ENCODE measurements at regions not wholly inside any gene's neighbourhood (a gene's known extent, or its start where the extent isn't known, plus 50 kb on each side); places are given as distances from the start of the nearest gene placed in this dataset.

DNA sequence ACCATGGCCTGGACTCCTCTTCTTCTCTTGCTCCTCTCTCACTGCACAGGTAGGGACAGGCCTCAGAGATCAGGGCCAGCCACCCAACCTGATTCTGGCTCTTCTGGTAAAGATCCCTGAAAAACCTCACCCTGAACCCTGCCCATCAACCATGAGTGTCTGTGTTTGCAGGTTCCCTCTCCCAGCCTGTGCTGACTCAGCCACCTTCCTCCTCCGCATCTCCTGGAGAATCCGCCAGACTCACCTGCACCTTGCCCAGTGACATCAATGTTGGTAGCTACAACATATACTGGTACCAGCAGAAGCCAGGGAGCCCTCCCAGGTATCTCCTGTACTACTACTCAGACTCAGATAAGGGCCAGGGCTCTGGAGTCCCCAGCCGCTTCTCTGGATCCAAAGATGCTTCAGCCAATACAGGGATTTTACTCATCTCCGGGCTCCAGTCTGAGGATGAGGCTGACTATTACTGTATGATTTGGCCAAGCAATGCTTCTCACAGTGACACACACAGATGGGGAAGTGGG lies 80.9 kb downstream of the ZNF280B start:
- H3K36me3 ChIP-seq = no peaks in the 10 kb centered on the region
- no peaks in the 10 kb centered on the region for H3K9me3 ChIP-seq
- TF ChIP-seq POLR2AphosphoS5 (IDR thresholded peaks at IDR 0.05) (no peak), POLR2A (IDR thresholded peaks at IDR 0.05) (no peak)
- intact Hi-C loops (cut with DNase I; ENCODE audit: low total_unique reads) = no loop called here
- H3K4me3 ChIP-seq = no peak overlapping the region
- H3K27me3 ChIP-seq = no peaks in the 10 kb centered on the region
- no peak overlapping the region for H3K27ac ChIP-seq
- no peaks in the 10 kb centered on the region for H3K4me1 ChIP-seq
- DNase-seq (ENCODE audit: low spot score in 2 of 2) = no peak

DNA sequence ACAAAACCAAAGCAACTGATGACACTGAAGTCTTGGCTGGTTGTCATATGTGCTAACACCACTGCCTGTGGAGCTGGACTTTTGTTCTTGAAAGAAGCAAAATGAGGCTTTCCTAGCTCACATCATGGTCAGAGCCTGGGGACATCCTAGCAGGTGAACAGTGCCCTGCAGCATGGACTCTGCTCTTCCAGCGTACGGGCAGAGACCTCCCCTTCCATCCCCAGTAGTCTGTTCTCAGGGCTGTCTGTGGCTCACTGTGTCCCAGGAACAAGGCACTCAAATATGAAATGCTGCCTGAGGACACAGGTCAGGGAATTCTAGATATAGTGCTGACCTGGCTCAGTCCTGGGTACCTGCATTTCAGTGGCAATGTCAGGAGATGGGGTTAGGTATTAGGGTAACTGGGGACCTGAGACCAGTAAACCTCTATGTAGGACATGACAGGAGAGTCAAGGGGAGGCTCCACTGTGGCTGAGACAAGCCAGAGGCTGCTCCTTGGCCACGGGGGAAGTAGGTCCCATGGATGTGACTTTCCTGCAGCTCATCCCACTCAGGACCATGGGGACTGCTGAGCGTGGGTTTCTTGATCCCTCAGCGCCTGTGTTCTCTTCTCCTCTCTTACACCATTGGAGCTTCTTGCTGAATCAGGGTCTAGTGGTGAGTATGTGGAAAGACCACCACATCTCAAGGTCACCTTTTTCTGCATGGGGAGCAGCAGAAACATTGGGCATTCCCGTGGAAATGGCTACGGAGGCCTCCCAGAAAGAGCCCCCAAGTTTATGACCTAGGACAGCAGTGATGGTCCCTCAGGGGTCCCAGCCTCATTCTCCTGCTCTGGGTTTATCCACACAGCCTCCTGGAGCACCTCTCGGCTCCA lies 80.1 kb downstream of the ZNF280B start:
- no peak overlapping the region for H3K27ac ChIP-seq
- H3K27me3 ChIP-seq = no peaks in the 10 kb centered on the region
- H3K36me3 ChIP-seq = no peaks in the 10 kb centered on the region
- no peaks in the 10 kb centered on the region for H3K4me1 ChIP-seq
- TF ChIP-seq, protein P1, sequence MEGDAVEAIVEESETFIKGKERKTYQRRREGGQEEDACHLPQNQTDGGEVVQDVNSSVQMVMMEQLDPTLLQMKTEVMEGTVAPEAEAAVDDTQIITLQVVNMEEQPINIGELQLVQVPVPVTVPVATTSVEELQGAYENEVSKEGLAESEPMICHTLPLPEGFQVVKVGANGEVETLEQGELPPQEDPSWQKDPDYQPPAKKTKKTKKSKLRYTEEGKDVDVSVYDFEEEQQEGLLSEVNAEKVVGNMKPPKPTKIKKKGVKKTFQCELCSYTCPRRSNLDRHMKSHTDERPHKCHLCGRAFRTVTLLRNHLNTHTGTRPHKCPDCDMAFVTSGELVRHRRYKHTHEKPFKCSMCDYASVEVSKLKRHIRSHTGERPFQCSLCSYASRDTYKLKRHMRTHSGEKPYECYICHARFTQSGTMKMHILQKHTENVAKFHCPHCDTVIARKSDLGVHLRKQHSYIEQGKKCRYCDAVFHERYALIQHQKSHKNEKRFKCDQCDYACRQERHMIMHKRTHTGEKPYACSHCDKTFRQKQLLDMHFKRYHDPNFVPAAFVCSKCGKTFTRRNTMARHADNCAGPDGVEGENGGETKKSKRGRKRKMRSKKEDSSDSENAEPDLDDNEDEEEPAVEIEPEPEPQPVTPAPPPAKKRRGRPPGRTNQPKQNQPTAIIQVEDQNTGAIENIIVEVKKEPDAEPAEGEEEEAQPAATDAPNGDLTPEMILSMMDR (IDR thresholded peaks at IDR 0.05) = no peak
- TF ChIP-seq POLR2A (IDR thresholded peaks at IDR 0.05) (no peak), POLR2AphosphoS5 (IDR thresholded peaks at IDR 0.05) (no peak)
- no peak overlapping the region for H3K4me3 ChIP-seq
- intact Hi-C loops (cut with DNase I; ENCODE audit: low total_unique reads) = no loop called here
- no peaks in the 10 kb centered on the region for H3K9me3 ChIP-seq
- DNase-seq (ENCODE audit: low spot score in 2 of 2) = no peak

DNA sequence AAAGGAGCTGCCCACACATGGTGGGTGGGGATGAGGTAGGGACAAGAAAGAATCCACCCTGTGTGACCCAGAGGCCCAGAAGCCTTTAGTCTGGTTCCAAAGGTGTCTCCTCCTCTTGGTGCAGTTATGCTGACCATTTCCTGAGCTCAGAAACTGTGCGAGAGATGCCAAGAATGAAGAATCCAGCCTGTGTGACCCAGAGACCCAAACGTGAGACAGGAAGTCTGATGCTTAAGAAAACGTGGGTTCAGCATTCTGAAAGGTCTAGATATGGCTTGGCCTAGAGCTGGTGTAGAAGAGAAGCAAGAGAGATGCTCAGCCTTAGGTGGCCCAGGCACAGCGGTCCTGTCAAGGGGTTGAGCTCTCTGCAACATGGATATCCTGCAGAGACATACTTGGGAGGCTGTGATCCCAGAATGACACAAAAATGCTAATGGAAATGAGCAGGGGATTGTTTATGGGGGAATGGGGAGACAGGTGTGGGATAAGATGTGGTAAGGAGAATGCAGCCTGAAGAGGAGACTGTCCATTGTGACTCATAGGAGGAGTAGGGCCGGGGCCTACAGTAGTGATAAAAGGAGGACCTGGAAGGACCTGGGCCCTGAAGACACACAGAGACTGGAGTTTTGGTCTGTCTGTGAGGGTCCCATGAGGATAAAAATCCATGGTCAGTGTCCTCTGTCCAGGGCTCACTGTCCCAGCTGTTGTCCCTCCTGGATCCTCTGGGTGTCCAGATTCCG lies 79.0 kb downstream of the ZNF280B start:
- no peak overlapping the region for H3K4me3 ChIP-seq
- no peaks in the 10 kb centered on the region for H3K36me3 ChIP-seq
- no peak for DNase-seq (ENCODE audit: low spot score in 2 of 2)
- TF ChIP-seq POLR2AphosphoS5 (IDR thresholded peaks at IDR 0.05) (no peak), POLR2A (IDR thresholded peaks at IDR 0.05) (no peak)
- TF ChIP-seq, protein P1 (IDR thresholded peaks at IDR 0.05) = no peak
- no peaks in the 10 kb centered on the region for H3K27me3 ChIP-seq
- no peaks in the 10 kb centered on the region for H3K4me1 ChIP-seq
- H3K9me3 ChIP-seq = no peaks in the 10 kb centered on the region
- intact Hi-C loops (cut with DNase I; ENCODE audit: low total_unique reads) = no loop called here
- H3K27ac ChIP-seq = no peak overlapping the region

DNA sequence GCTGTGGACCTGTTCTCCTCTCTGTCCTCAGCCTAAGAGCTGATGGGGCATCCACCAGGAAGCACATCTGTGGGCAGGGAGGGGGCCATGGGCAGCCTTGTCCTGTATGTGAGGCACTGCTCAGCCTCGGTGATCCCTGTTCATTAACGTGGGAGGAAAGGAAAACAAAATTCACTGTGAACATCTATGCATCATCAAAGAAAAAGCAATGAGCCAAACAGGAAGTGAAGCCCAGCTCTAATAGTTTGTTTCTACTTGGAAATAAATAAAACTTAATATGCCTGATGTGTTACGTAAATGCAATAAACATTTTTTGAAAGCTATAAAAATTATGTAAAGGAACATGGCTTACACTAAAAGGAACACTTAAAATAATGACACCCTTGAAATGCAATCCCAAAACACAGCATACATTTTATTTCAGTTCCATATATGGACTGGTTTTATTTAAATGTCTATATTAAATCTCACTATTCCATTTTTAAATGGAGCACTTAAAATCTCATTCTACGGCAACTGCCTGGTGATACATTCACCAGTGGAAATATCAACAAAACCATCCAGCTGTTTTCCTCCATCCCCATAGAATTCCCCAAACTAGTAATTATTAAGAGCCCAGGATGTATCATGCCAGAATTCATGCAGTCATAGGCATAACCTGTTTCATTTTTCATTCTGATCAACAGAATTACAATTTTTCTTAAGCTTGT lies 78.3 kb downstream of the ZNF280B start:
- DNase-seq (ENCODE audit: low spot score in 2 of 2) = no peak
- H3K9me3 ChIP-seq = no peaks in the 10 kb centered on the region
- H3K36me3 ChIP-seq = no peaks in the 10 kb centered on the region
- no peaks in the 10 kb centered on the region for H3K4me1 ChIP-seq
- no peaks in the 10 kb centered on the region for H3K27me3 ChIP-seq
- H3K4me3 ChIP-seq = no peak overlapping the region
- TF ChIP-seq, protein P1 (IDR thresholded peaks at IDR 0.05) = no peak
- no peak for TF ChIP-seq POLR2A (IDR thresholded peaks at IDR 0.05)
- no peak for TF ChIP-seq POLR2AphosphoS5 (IDR thresholded peaks at IDR 0.05)
- intact Hi-C loops (cut with DNase I; ENCODE audit: low total_unique reads) = no loop called here
- H3K27ac ChIP-seq = no peak overlapping the region

Data from breast epithelium (tissue), 4 donors.